ENCODE measurements at regions not wholly inside any gene's neighbourhood (a gene's known extent, or its start where the extent isn't known, plus 50 kb on each side); places are given as distances from the start of the nearest gene placed in this dataset.

GRCh38 chr3:94896994-94897393, 834.1 kb downstream of the NSUN3 start:
- no peak for DNase-seq

DNA sequence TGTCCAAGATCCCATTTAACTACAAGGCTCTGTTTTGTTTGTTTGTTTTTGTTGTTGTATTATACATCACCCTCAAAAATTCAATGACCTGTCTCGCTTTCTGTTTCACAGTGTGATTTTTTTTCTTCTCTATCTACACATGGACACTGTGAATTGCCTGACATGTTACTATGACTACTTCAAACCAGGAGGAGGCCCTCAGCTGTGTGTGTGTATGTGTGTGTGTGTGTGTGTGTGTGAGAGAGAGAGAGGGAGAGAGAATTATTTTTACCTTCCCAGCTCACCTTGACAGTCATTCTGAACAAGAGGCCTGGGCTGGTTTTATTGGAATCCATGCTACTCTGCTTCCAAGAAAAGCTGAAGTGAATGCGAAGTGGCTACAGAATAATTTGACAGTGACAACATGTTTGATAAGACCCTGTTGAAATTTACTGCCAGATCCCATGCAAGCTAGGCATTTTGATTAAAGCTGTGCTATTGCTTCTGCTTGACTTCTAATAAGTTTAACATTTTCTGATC, 841.4 kb downstream of the NSUN3 start:
- no peak for DNase-seq

DNA sequence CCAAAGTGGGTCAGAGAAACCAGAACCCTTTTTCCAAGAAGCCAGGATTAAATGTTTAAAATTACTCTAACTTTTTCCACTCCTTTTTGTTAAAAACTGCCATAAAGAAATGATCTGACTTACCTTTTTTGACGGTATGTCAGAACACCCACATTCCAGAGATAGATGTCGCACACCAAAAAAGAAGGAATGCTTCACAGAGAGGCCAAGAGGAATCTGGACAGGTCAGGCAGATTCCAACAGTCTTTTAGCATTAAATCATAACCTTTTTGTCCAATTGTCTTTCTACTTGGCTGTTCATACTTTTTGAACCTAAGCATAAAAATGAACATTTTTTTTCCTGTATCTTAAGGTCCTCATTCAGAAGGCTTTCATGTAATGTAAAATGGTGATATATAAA, 846.9 kb downstream of the NSUN3 start:
- DNase-seq = no peak

GRCh38 chr3:94912656-94913055, 849.8 kb downstream of the NSUN3 start:
- no peak for DNase-seq

GRCh38 chr3:94927175-94927574, 864.3 kb downstream of the NSUN3 start:
- no peak for DNase-seq

- DNase-seq = no peak
Observed at GRCh38 chr3:94928921-94929320, 866.1 kb downstream of the NSUN3 start.

GRCh38 chr3:94935738-94936580, 873.1 kb downstream of the NSUN3 start:
- no peak for DNase-seq

- DNase-seq = no peak
Observed at GRCh38 chr3:94937980-94938379, 875.1 kb downstream of the NSUN3 start.

GRCh38 chr3:94946683-94947082, 883.8 kb downstream of the NSUN3 start:
- no peak for DNase-seq

GRCh38 chr3:94961423-94962100, 898.7 kb downstream of the NSUN3 start:
- no peak for DNase-seq

GRCh38 chr3:94965867-94966475, 903.1 kb downstream of the NSUN3 start:
- DNase-seq = no peak

GRCh38 chr3:94967196-94967595, 904.3 kb downstream of the NSUN3 start:
- DNase-seq = no peak

DNA sequence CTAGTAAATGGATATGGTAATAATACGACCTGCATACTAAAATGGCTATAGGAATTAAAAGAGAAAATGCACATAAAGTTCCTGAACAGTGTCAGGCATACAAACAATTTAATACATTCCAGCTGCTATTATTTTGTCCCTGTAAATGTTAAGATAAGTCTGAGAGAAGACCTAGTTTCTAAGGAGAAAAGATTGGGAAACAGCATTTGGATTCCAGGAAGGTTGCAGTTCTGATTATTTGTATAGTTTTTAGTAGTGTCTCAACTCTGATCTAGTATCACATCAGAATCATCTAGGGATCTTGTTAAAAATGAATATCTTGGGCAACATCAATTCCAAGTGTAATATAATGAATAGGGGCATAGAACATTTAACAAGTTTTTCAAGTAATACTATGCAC, 905.7 kb downstream of the NSUN3 start:
- no peak for DNase-seq

DNA sequence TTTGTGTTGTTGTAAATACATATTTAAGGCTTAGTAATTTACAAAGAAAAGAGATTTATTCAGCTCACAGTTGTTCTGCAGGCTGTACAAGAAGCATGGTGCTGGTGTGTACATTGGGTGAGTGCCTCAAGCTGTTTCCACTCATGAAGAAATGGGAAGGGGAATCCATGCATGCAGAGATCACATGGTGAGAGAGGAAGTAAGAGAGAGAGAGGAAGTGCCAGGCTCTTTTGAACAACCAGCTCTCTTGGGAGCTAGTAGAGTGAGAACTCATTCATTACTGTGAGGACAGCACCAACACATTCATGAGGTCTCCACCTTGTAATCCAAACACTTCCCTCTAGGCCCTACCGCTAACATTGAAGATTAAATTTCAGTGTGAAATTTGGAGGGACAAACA, 909.2 kb downstream of the NSUN3 start:
- no peak for DNase-seq

- no peak for DNase-seq
Observed at GRCh38 chr3:94978084-94978483, 915.2 kb downstream of the NSUN3 start.

DNA sequence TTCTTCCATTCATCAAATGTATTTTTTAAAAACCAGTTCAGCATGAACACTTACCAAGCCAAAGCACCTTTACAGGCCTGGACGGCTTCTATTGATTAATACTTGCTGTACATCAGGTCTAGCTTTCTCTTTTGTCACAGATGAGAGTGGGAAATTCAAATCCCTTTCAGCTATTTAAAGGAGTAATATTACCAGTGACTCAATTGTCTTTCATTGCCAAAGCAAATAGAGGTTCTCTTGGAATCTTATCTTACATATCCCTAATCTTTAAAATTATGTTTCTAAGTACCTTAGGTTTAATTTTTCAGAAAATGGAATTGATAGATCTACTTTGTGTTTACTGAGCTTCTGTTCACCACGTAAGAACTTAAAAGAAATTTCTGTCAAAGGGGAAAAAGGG, 922.9 kb downstream of the NSUN3 start:
- no peak for DNase-seq

DNA sequence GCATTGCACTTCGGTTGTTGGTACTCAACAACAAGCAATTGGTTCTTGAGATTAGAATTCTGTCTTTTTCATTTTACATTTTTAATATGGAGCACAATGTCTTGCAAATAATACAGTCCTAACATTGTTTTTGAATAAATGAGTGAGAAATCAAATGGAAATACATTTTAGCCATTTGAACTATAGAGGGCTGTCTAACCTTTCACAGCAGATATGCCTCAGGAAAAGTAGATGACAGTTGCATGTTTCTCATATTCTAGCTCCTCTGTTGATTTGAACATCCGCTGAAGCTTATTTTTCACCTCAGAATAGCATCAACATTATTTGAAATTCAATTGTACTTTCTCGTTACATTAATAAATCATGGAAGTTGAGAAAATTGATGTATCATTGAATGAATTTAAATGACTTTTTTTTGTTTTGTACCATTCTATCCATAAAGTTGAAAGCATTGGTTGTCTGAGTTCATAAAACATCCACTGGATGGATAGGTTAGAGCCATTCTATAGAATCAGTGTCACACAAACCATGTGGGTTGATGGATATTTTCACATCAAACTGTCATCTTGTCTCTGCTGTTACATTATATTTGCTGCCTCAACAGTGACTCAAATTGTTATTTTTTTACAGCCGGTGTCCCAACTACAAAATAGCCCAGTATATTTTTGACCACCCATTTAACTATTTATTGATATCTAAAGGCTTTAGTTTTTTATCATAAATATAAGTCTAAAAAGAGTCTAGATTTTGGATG, 928.3 kb downstream of the NSUN3 start:
- no peak for DNase-seq

- DNase-seq = no peak
Observed at GRCh38 chr3:94996743-94997142, 933.9 kb downstream of the NSUN3 start.

- DNase-seq = no peak
Observed at GRCh38 chr3:95002438-95003046, 939.7 kb downstream of the NSUN3 start.

- no peak for DNase-seq
Observed at GRCh38 chr3:95028688-95029087, 965.8 kb downstream of the NSUN3 start.

DNA sequence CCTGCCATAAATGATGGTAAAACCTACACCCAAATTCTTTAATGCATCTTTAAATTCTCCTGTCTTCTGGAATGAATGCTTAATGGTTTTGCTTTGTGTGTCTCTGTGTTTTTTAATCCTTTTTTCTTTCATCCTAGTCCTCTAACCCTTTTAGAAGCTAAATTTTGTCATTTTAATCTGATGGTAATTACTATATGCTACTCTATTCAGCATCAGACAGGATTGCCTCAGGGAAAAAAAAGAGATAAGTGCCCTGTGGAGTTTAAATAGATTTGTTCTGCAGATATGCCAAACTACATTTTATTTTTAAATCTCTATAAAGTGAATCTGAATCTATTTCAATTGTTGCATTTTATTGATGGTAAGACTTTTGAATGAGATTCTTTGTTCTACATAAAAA, 966.8 kb downstream of the NSUN3 start:
- no peak for DNase-seq

DNA sequence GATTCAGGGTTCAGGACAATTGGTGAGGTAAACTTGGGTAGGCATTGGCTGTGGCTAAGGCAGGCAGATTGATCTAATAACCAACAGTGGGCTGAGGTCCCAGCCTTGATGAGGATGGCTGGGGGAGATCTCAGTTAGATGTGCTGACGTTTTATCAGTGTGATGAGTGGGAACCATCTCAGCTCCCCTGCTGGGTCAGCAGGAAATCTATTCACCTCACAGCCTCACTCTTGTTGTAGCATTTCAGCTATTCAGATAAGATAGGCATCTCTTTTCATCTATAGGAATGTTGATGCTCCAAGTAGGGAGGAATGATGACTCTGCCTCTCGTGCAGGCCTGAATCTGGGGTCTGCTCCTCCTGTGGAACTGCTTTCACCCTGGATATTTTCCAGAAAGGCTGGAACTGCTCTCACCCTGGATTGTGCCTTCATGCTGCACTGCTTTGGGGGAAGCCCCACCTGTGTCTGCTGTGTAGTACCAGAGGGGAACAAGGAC, 973.7 kb downstream of the NSUN3 start:
- DNase-seq = no peak

Data from hippocampal formation (tissue), 2 donors.